ENCODE measurements at regions not wholly inside any gene's neighbourhood (a gene's known extent, or its start where the extent isn't known, plus 50 kb on each side); places are given as distances from the start of the nearest gene placed in this dataset.

DNA sequence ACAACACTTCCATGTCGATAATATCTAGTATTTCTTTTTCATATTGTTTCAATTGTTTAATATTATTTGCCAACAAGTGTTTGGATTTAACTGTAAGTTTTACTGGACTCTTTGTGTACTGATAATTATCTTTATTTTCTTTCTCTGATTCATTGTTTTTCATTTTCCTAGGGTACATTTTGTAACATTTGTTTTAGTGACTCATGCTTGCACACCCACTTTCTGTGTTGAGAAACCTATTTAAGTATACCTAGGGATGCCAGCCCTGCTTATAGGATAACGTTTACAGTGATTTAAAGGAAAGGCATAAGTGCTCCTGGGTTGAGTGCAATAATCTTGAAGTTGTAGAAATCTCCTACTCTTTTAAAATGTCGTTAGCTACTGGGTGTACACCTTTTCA is 1386.0 kb upstream of the ADGRL4 start:
- no peak overlapping the region for H2BK120ac ChIP-seq (replicated peaks; ENCODE audit: low read depth, low read length)
- no peak overlapping the region for H4K5ac ChIP-seq (ENCODE audit: insufficient read length, low read depth, low read length)
- H3K23me2 ChIP-seq (ENCODE audit: low read depth, low read length), result no peaks in the 10 kb centered on the region
- DNase-seq (ENCODE audit: low read depth in 1 of 2, low spot score in 2 of 2), result no peak
- FAIRE-seq, result no peak
- H2AFZ ChIP-seq (ENCODE audit: low read length), result no peak overlapping the region
- H3K23ac ChIP-seq (ENCODE audit: insufficient read length), result no peak overlapping the region
- no peak overlapping the region for H3K4me3 ChIP-seq (ENCODE audit: extremely low read depth in 1 of 4, insufficient read depth in 2 of 4, low read depth in 3 of 4, low read length in 4 of 4)
- H4K20me1 ChIP-seq (replicated peaks in 1 of 2; ENCODE audit: control insufficient read depth in 1 of 2, insufficient read depth in 2 of 2, low read length in 2 of 2), result no peaks in the 10 kb centered on the region
- no peak overlapping the region for H2BK20ac ChIP-seq (ENCODE audit: low read length)
- no peaks in the 10 kb centered on the region for H3K9me3 ChIP-seq (ENCODE audit: insufficient read depth in 2 of 2, low read depth in 1 of 2, low read length in 1 of 2)
- no peak for TF ChIP-seq CBX8 (IDR thresholded peaks at IDR 0.05; ENCODE audit: borderline replicate concordance, low read depth, low read length)
- no peaks in the 10 kb centered on the region for H3K27me3 ChIP-seq (replicated peaks in 1 of 4; ENCODE audit: control insufficient read depth in 3 of 4, extremely low read depth in 1 of 4, insufficient read depth in 3 of 4, low read length in 3 of 4)
- H3K4ac ChIP-seq (replicated peaks; ENCODE audit: insufficient read length, low read depth, low read length), result no peak overlapping the region
- no peak overlapping the region for H3K9ac ChIP-seq (replicated peaks in 1 of 4; ENCODE audit: extremely low read depth in 1 of 4, low read depth in 3 of 4, low read length in 3 of 4)
- 79% methylated on average over 3 of the region's 3 CpGs; no CpG with 5 or more reads in 1 of the 2 experiments for WGBS, 2 experiments (ENCODE audit: extremely low coverage in 1 of 2, insufficient coverage in 1 of 2, insufficient read length in 1 of 2, insufficient replicate concordance in 2 of 2, low coverage in 1 of 2, low lambda C conversion rate in 2 of 2, missing lambda C conversion rate in 1 of 2)
- no peak overlapping the region for H2AK5ac ChIP-seq (ENCODE audit: low read depth, low read length)
- no peak overlapping the region for H3K18ac ChIP-seq (ENCODE audit: extremely low read depth, low read length)
- no peak overlapping the region for H2BK15ac ChIP-seq (ENCODE audit: low read length)
- H2BK12ac ChIP-seq (ENCODE audit: low read depth, low read length), result no peak overlapping the region
- H3K4me1 ChIP-seq (replicated peaks in 1 of 4; ENCODE audit: control insufficient read depth in 3 of 4, insufficient read depth in 4 of 4, low read length in 3 of 4), result no peaks in the 10 kb centered on the region
- H3K4me2 ChIP-seq (ENCODE audit: insufficient read depth in 1 of 2, low read depth in 2 of 2, low read length in 2 of 2), result no peak overlapping the region
- H3K14ac ChIP-seq (ENCODE audit: insufficient read length), result no peak overlapping the region
- ChIA-PET POLR2A (ENCODE audit: partially characterized antibody) (no interaction called here), CTCF (ENCODE audit: partially characterized antibody) (no interaction called here)
- H3K27ac ChIP-seq (ENCODE audit: low read depth, low read length), result no peak overlapping the region
- H3K36me3 ChIP-seq (ENCODE audit: control insufficient read depth in 2 of 4, insufficient read depth in 4 of 4, low read length in 3 of 4), result no peaks in the 10 kb centered on the region
- no peaks in the 10 kb centered on the region for H3K79me2 ChIP-seq (ENCODE audit: control insufficient read depth in 1 of 2, insufficient read depth in 2 of 2, low read length in 2 of 2)
- no peak overlapping the region for H3K56ac ChIP-seq (replicated peaks; ENCODE audit: insufficient read length, low read depth, low read length)
- H4K8ac ChIP-seq (ENCODE audit: extremely low read depth, insufficient read depth, low read length), result no peak overlapping the region
- H4K91ac ChIP-seq (replicated peaks; ENCODE audit: insufficient read length, low read length), result no peak overlapping the region
- no peak overlapping the region for H2BK5ac ChIP-seq (ENCODE audit: low read depth, low read length)
- H3K79me1 ChIP-seq (ENCODE audit: low read depth, low read length), result no peaks in the 10 kb centered on the region

Measured in H1 (cell line).